Urothelium cell line (cell line): ENCODE measurements at regions not wholly inside any gene's neighbourhood (a gene's known extent, or its start where the extent isn't known, plus 50 kb on each side); places are given as distances from the start of the nearest gene placed in this dataset.
"Not testable (repeated sequence)": the region's sequence is repeated elsewhere in the genome, so short reads cannot be mapped to it uniquely, and the experiment has no call there.

ENCODE experiments used
- DNase-seq: peaks from one replicate; pipeline ENCODE4 v3.0.0; 2011; ENCODE audit warnings: low spot score, mixed read lengths
- FAIRE-seq: peaks from 2 replicates; lab custom pipeline; 2011; peaks lifted over from hg19 to GRCh38; lab: Jason Lieb, UNC

DNA sequence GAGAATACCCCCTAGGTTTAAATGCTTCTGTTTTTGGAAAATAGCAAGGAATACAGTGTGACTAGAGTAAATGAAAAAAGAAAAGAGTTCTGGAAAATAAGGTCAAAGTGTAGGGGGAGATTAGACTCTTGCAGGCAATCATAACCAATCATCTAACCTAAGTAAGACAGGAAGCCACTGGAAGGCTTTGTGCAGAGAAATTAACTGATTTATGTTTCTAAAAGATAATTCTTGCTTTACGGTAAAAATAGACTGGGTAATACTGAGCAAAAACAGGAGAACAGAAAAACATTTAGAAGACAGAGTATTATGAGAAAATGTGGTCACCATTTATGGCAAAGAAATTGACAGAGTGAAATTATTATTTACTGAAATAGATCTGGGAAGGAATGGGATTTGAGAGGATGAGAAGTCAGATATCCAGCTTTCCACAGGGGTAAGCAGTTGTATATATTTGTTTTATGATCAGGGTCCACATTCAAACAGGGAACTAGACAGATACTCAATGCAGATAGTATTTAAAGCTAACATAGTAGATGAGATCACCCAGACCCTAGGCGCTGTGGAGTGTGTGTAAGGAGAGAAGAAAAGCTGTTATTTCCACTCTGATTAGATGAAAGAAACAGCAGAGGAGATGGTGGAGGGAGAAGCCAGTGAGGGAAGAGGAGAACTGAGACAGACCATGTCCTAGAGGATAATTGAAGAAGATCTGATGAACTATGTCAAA lies 1225.3 kb downstream of the CDH11 start:
- DNase-seq, result no peak
- FAIRE-seq, result no peak

DNA sequence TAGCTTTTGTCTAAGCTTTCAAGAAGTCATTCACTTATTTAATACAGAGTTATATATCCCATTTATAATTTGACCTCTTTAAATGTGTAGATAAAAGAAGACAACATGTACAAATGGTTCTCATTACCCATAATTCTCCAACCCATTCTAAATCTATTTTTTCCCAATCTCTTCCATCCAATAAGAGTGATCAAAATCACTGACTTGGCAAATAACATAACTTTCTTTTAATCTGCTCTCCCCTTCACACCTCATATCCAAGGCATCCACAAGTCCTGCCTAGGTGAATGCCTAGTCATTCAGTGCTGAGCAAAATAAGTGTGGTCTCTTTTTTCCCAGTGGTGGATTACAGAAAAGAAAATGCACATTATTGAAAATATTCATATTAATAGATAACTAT lies 1231.1 kb downstream of the CDH11 start:
- DNase-seq (no peak), FAIRE-seq (no peak)

DNA sequence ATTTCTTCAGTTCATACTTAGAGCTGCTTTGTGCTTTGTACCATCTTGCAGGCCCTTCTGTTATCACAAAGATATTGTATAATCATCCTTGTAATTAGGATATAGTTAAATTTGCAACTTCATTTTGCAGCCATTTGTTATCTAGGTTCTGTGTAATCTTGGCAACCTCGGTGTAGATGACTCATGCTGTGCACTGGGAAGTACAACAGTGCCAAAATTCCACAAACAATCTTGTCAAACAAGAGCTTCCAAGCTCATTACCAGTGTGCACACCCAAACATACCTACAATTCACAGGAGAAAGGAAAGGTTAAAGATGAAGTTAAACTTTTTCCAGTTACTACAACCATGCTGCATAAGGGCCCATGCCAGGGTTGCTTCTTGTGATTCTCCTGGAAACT lies 1231.8 kb downstream of the CDH11 start:
- DNase-seq (peak; percentile 32), FAIRE-seq (no peak)

DNA sequence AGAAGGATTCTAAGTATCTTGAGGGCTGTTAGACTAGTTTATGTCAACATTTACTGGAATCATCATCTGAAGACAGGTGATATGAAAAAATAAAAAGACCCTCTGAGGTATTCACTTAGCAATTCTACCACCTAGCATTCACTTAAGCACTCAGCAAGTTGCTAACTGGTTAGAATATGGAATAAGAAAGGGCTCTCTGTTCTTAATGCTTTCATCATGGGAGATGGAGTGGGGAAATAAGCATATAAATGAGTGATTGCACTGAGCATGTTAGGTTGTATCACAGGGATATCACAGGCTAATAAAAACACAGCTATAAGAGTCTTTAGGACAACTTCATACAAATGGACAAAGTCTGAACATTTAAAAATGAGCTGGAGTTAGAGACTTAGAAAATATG lies 1238.8 kb downstream of the CDH11 start:
- DNase-seq (no peak), FAIRE-seq (no peak)

DNA sequence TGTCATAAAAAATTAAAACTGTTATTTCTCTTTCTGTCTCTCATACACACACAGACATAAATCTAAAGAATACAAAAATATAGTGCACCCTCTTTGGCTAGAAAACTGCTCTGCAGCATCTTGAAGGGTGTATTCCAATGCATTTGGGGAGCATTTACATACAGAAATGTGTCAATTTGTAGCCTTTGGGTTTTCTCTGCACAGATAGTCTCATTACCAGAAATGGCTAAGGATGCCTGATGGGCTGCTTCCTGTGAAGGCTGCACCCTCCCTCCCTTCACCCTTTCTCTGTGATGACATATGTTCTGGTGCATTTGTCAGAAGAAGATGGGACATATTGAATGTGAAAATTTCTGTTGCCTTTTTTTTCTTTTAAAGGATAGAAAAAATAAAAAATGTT lies 1239.3 kb downstream of the CDH11 start:
- no peak for DNase-seq

DNA sequence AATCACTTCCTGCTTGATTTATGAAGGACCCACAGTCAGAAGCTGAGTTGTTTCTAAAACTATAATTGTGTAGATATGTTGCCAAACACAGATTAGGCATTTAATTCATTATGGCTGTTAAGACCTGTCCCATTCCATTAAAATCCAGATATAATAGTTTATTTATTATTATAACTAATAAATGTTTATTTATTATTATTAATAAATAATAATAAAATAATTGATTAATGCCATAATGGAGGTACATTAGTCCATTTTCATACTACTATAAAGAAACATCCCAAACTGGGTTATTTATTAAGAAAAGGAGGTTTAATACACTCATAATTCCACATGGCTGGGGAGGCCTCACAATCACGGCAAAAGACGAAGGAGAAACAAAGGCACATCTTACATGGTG lies 1240.9 kb downstream of the CDH11 start:
- FAIRE-seq, result no peak
- DNase-seq, result no peak

More for the DNA sequence above, 1239.3 kb downstream of the CDH11 start:
- no peak for FAIRE-seq

DNA sequence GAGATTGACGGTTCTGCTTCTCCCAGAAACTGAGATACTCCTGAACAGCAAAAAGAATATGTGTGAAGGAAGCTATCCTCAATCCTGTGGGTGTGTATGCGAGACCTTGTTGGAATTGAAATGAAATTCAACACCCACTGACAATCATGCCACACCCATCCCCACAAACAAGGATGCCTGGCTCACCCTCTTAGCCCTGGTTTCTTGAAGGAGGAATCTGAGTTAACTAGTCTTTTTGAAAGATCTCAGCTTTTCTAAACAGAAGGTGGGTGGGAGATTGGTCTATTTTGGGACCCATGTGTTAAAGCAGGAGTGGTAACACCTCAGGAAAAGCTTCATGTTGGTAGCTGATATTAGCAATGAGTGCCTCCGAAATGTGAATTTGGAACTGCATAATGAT lies 1244.5 kb downstream of the CDH11 start:
- DNase-seq (no peak), FAIRE-seq (no peak)

DNA sequence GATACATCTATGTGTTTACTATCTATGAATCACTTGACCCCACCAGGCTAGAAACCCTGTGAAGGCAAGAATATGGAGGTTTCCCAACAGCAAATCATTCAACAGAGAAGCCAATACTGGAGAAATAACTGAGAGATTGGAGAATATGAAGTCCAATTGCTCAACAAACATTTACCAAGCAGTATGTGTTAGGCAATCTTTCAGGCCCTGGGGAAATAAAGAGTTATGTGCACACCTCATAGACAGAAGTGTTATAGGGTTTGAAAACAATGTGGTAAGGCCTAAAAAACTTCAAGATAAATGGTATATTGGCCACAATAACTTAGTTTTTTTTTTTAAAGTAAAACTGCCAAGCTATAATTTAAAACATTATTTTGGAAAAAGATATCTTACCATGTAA lies 1245.8 kb downstream of the CDH11 start:
- FAIRE-seq (no peak), DNase-seq (no peak)

DNA sequence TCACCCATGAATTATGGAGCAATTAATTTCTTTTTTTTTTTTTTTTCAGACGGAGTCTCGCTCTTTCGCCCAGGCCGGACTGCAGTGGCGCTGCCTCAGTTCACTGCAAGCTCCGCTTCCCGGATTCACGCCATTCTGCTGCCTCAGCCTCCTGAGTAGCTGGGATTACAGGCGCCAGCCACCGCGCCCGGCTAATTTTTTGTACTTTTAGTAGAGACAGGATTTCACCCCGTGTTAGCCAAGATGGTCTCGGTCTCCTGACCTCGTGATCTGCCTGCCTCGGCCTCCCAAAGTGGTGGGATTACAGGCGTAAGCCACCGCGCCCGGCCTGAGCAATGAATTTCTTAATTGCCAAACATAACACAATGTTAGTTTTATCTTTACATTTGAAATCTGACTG lies 1261.2 kb downstream of the CDH11 start:
- FAIRE-seq, DNase-seq: not testable (repeated sequence)

DNA sequence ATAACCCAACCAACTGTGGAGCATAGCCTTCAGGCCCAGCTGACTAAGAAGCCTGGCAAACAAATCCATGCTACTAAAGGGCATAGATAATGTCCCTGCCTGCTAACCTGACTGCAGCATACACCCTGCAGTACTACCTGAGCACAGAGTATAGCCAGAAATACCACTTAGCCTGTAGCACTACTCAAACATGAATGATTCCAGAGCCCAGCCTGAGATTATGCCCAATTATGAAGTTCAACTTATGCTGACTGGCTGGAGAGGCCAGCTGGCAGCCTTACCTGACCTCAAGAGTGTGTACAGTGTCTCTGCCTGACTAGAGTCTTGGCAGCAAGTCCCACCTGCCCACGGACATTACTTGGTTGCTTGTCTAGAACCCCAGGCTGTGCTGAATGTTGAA lies 1265.3 kb downstream of the CDH11 start:
- FAIRE-seq (no peak), DNase-seq (no peak)

DNA sequence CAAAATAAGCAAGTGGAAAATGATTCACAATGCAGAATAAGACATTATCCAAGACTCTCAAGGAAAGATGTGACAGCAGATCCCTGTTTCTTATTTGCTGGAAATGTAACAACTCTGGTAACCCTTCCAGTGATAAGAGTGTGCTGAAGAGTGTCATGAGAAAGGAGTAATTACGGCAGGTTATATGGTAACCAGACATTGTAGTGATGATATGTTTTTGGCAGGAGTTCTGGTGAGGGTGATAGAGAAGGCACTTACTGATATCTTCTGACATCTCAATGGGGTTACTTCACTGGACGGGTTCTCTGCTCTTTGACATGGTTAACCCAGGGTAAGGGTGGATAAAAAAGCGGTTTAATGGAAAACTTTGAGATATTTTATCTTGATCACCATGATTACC lies 1270.9 kb downstream of the CDH11 start:
- FAIRE-seq, result no peak
- no peak for DNase-seq

DNA sequence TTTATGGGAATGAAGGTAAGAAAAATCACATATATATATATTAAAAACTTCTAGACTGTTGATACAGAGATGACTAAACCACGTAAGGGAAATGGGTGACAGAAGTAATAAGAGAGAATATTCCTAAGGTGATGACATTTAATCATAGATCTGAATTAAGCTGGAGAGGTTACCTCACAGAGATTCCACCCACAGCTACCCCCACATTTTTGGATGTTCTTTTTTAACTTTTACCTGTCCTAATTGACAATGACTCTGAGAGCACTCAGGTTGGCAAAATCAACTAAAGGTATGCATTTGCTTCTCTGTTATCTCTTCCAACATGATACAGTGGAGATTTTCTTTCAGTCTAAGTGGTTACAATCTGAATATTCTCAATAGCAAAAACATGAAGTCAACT lies 1280.6 kb downstream of the CDH11 start:
- FAIRE-seq (no peak), DNase-seq (no peak)

DNA sequence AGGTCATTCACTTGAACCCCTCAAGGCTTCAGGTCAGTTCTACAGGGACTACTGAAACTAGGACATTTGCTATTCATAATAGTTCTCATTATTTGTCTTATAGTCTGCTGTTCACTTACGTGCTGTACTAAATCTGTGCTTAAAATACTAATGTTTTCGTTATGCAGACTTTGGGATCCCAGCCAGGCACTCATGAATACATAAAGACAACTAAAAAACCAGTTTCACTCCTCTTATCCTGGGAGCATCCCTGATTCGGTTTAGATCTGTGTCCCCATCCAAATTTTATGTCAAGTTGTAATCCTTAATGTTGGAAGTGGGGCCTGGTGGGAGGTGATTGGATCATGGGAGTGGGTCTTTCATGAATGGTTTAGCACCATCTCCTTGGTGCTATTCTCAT lies 1291.8 kb downstream of the CDH11 start:
- DNase-seq, result no peak
- FAIRE-seq, result no peak

DNA sequence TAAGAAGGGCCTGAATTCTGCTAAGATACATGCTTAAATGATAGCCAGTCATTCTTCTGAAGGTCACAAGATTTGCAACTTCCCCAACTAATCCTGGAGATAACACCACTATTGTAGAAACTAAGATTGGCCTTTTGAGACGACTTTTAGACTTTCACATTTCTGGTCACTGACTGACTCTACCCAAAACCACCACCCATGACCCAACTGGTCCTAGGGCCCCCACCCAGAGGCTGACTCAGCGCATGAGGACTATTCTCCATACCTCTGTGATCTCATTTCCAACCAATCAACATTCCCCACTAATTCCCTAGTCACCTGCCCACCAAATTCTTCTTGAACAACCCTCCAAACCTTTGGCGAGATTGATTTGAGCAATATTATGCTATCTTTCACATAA lies 1299.0 kb downstream of the CDH11 start:
- DNase-seq (no peak), FAIRE-seq (no peak)

DNA sequence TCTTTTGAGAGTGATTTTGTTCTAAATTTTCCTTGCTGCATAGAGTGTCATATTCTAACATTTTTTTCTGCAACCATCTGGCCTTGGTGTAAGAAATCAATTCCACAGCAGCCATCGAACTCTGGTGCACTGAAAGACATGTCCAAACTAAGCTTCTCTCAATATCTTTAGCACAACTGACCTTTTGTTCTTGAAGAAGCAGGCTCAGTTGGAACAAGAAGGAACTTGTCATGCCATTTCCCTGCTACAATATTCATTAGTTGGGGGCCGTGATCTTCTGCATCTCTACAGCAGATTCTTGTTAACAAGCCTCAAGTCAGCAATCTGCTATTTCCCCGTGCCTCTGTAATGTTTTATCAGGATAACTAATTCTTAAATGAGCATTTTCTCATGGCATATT lies 1305.6 kb downstream of the CDH11 start:
- FAIRE-seq (no peak), DNase-seq (no peak)

DNA sequence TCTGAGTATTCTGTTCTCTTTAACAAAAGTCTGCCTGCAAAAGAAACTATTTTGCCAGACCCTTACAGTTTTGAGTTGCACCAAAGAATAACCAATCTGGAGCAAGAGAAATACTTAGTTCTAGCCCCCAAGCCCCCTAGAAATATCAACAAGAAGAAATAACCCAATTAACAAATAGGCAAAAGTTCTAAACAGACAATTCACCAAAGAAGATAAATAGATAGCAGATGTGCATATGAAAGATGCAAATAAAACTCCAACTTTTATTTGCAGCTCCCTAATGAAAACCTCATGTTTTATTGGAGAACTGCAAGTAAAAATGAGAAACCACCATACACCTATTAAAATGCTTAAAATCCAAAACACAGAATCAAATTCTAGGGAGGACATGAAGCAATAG lies 1308.0 kb downstream of the CDH11 start:
- DNase-seq, result no peak
- FAIRE-seq, result no peak

DNA sequence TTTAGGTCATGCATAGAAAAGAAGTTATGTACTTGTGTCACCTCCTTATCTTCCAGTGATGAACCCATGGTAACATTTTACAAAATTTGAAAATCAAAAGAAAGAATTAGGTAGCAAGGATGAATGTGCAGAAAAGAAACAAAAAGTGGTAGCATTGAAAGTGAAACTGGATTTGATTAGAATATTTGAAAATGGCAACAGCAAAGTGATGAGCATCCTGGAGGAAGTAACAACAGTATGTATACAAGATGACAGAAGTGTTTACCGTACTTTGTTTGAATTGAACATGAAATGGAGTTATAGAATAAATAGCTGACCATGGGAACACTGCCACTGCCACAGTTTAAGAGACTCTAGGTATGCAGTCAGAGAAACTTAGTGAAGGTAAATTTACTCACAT lies 1313.1 kb downstream of the CDH11 start:
- no peak for DNase-seq
- FAIRE-seq, result no peak

DNA sequence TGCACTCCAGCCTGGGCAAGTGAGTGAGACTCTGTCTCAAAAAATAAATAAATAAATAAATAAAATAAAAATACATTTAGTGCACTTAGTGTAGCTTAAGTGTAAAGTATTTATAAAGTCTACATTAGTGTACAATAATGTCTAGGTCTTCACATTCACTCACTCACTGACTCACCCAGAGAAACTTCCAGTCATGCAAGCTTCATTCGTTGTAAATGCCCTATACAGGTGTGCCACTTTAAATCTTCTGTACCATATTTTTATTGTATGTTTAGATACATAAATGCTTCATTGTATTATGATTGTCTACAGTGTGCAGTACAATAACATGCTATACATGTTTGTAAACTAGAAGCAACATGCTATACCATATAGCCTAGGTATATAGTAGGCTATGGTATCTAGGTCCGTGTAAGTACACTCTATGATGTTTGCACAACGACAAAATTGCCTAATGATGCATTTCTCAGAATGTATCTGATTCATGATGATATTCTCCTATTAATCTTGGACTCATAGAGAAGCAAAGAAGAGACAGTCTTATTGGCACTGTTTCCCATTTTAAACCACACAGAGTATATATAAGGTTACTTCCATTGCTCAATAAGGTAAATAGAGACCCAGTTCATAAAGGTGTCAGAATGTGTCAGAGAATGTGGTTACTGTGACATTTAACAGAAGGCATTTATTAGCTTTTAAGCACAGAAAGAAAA lies 1314.9 kb downstream of the CDH11 start:
- no peak for FAIRE-seq
- no peak for DNase-seq

DNA sequence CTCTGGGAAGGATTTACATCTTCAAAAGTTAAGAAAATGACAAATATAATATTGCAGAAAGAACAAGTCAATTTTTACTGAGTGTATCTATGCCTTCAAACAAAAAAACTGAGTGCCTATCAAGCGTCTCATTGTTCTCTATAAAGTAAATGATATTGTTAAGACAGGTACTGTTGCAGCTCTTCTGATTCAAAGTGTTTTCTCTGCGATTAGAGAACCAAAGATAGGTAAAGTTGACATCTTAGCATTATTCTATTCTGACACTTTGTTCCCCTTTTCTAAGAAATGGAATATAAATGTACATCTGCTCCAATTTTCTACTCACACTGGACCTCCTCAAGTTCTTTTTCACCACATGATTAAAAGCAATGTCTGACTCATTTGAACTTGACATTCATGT lies 1317.7 kb downstream of the CDH11 start:
- no peak for DNase-seq
- FAIRE-seq, result no peak

DNA sequence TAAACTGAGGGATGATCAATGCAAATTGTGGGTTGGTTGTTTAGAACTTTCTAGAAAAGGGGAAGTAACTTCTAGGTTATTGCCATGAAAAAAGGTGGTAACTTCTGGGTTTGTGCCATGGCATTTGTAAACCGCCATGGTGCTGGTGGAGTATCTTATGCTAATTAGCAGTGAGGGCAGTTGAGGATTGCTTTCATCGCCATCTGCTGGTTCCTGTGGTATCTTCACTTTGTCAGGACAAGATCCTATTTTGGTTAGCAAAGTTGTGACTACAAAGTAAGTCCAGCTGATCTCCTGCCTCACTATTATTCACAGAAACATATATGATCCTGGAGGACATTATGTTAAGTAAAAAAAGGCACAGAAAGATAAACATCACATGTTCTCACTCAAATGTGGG lies 1332.3 kb downstream of the CDH11 start:
- no peak for FAIRE-seq
- DNase-seq, result no peak

DNA sequence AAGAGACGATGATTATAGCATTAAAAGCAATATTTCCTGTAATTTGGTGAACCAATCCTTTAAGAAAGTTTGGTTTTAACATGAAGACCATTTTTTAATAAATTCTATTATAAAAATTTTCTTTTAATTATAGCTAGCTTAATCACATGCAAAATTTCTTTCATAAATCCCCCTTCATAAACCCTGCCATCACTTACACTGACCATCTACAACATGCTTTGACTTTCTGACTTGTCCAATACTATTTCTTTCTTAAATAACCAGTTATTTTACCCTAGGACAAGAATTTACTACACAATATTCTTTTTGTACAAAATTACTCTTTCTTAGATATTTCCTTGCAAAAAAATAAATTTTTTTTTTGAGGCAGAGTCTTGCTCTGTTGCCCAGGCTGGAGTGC lies 1334.8 kb downstream of the CDH11 start:
- no peak for DNase-seq
- FAIRE-seq, result no peak

DNA sequence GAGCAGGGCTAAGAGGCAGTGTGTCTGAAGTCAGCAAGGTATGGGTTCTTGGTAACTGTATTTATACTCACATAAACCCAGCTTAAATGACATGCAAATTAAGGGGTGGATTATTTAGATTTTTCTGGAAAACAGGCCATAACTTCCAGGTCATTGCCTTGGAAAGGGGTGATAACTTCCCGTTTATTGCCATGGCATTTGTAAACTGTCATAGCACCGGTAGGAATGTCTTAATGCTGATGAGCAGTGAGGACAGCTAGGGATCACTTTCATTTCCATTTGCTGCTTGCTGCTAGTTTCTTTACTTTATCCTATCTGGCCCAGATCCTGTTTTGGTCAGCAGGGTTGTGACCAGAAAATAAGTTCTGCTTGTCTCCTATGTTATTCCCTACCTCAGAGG lies 1336.7 kb downstream of the CDH11 start:
- FAIRE-seq, result no peak
- no peak for DNase-seq

DNA sequence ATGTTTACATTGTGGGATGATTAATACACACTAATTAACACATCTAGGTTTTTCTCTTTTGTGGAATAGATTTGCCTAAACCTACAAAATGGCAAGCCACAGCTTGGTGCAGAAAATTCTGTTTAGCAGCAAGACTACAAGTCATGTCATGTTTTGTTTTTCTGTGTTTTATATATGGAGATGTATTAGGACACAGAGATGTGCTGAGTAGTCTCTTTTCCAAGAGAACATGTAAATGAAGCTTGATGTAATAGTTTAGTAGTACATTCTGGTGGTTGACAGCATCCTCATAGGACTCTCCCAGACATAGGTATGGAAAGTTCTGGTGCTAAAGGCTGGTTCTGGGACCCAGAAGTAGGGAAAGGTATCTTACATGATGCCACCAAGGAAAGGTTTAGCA lies 1345.4 kb downstream of the CDH11 start:
- FAIRE-seq, result no peak
- DNase-seq, result no peak
